HCT116 (cell line): ENCODE measurements at regions not wholly inside any gene's neighbourhood (a gene's known extent, or its start where the extent isn't known, plus 50 kb on each side); places are given as distances from the start of the nearest gene placed in this dataset.

Experiments
- CEBPB ChIP-seq: IDR thresholded peaks from 2 replicates; pipeline ENCODE4 v1.6.1; 2012; ENCODE audit warnings: low read depth
- EGR1 ChIP-seq: IDR thresholded peaks from 2 replicates; pipeline ENCODE4 v1.6.1; 2012; ENCODE audit warnings: low read depth
- ELF1 ChIP-seq: IDR thresholded peaks from 2 replicates; pipeline ENCODE4 v1.6.1; 2012; ENCODE audit warnings: low read depth, borderline replicate concordance
- EZH2 ChIP-seq: fragments of 200-600 bp; sonication (generic); IDR thresholded peaks from 2 replicates; pipeline ENCODE4 v1.6.1; 2017; ENCODE audit warnings: antibody characterized with exemption, mixed run types
- POLR2A ChIP-seq: IDR thresholded peaks from 2 replicates; pipeline ENCODE4 v1.7.0; 2011; ENCODE audit warnings: borderline replicate concordance; ENCODE audit not compliant: insufficient read depth, insufficient read length; ENCODE audit errors: extremely low read depth
- POLR2AphosphoS5 ChIP-seq: IDR thresholded peaks from 2 replicates; pipeline ENCODE4 v1.6.1; 2011; ENCODE audit warnings: mild to moderate bottlenecking, low read depth, low read length, moderate library complexity
- TF ChIP-seq, protein P1 (sequence below), 3 experiments: fragments of 200-600 bp in 1 of 3; sonication (generic) in 1 of 3; IDR thresholded peaks in 2 of 3; conservative IDR thresholded peaks in 1 of 3; 2 replicates each; pipeline ENCODE4 v1.5.1; 2012 to 2017; ENCODE audit warnings: low read depth in 2 of 3, low read length in 2 of 3, antibody characterized with exemption in 1 of 3, borderline replicate concordance in 1 of 3, control low read depth in 1 of 3, mild to moderate bottlenecking in 1 of 3, mixed read lengths in 1 of 3, mixed run types in 1 of 3, moderate library complexity in 1 of 3; ENCODE audit not compliant: insufficient read depth in 1 of 3
- TF ChIP-seq, protein P2 (sequence below): IDR thresholded peaks from 2 replicates; pipeline ENCODE4 v1.6.1; 2012

DNA sequence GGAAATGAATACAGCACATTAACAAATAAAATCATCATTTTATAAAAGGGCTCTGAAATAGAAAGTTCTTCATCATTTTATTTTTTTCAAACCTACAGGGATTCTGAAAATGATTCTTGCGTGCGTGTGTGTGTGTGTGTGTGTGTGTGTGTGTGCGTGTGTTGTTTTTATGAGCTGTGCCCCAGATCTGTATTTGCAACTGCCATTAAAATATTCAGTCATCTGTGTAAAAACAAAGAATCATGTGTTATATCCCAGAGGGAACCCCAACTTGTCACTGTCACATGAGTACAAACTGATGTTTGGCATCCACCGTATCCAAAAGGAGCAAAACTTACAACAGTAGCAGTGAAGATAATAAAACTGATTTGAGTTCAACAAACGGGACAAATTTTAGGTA is 635.4 kb upstream of the PFKP start:
- TF ChIP-seq, protein P1, sequence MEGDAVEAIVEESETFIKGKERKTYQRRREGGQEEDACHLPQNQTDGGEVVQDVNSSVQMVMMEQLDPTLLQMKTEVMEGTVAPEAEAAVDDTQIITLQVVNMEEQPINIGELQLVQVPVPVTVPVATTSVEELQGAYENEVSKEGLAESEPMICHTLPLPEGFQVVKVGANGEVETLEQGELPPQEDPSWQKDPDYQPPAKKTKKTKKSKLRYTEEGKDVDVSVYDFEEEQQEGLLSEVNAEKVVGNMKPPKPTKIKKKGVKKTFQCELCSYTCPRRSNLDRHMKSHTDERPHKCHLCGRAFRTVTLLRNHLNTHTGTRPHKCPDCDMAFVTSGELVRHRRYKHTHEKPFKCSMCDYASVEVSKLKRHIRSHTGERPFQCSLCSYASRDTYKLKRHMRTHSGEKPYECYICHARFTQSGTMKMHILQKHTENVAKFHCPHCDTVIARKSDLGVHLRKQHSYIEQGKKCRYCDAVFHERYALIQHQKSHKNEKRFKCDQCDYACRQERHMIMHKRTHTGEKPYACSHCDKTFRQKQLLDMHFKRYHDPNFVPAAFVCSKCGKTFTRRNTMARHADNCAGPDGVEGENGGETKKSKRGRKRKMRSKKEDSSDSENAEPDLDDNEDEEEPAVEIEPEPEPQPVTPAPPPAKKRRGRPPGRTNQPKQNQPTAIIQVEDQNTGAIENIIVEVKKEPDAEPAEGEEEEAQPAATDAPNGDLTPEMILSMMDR (IDR thresholded peaks at IDR 0.05 in 2 of 3, conservative IDR thresholded peaks at IDR 0.05 in 1 of 3; ENCODE audit: borderline replicate concordance in 1 of 3, insufficient read depth in 1 of 3, low read depth in 2 of 3, low read length in 2 of 3): no peak
- TF ChIP-seq EGR1 (no peak), ELF1 (no peak), POLR2A (no peak), POLR2AphosphoS5 (no peak), EZH2 (no peak), CEBPB (no peak)
- TF ChIP-seq, protein P2, sequence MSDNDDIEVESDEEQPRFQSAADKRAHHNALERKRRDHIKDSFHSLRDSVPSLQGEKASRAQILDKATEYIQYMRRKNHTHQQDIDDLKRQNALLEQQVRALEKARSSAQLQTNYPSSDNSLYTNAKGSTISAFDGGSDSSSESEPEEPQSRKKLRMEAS: no peak
